GM18867 (cell line): ENCODE measurements at regions not wholly inside any gene's neighbourhood (a gene's known extent, or its start where the extent isn't known, plus 50 kb on each side); places are given as distances from the start of the nearest gene placed in this dataset.
"Not testable (repeated sequence)": the region's sequence is repeated elsewhere in the genome, so short reads cannot be mapped to it uniquely, and the experiment has no call there.

Experiments used
- ATAC-seq: cut with Tn5 transposase; IDR thresholded peaks from one replicate; pipeline ENCODE4 v1.9.1; 2021; ENCODE audit warnings: mild to moderate bottlenecking, moderate library complexity; ENCODE audit not compliant: unreplicated experiment

DNA sequence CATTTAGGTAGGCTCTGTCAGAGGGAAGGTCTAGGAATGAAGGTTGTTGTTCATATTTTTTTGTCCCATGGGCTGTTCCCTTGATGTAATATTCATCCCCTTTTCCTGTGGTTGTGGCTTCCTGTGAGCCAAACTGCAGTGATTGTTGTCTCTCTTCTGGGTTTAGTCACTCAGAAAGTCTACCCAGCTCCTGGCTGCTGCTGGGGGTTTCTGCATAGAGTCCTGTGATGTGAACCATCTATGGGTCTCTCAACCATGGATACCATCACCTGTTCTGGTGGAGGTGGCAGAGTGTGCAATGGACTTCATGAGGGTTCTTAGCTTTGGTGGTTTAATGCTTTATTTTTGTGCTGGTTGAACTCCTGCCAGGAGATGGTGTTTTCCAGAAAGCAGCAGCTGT is 122.8 kb downstream of the ZC4H2 start:
- ATAC-seq = no peak

DNA sequence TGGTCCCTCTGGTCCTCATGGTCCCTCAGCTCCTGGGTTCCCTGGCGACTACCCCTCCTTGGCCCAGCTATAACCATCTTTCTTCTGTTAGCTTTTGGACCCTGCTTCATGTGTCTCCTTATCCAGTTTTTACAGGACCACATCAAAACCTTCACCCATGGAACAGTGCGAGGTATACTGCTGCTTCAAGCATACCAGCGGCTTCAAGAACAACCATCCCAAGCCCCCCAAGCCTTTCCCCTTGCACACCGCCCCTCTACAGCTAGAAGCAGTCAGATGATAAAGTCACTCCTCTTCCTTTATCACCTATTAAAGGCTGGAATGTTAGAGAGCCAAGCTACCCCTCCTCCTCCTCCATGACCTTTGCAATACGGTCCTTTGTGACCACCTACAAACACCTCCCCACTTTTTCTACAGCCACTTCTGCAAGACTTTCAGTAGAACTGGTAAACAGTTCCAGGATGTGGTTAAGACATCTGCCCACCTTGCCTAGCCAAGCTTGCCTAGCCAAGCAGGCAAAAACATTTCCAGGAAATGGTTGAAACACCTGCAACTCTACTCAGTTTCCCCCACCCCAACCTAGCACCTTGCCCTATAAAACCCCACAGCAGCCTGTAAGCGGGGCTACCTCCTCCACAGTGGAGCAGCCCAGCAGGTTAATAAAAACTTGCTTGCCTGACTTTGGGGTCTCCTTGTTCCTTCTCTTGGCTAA is 125.7 kb downstream of the ZC4H2 start:
- ATAC-seq = peak; percentile 70

DNA sequence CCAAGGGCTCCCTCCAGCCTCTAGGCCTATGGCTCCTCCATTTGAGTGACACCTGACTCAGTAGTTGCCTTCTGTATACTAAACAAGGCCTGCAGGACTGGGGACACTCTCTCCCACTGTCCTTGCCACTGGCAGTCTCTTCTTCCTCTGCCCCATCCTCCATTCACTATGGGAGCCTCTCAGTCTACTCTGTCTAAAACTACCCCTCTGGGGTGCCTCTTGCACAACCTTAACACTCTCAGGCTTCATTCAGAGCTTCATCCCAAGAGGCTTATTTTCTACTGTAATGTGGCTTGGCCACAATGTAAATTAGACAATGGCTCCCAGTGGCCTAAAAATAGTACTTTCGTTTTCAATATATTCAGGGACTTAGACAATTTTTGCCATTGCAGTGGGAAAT is 133.0 kb downstream of the ZC4H2 start:
- no peak for ATAC-seq

DNA sequence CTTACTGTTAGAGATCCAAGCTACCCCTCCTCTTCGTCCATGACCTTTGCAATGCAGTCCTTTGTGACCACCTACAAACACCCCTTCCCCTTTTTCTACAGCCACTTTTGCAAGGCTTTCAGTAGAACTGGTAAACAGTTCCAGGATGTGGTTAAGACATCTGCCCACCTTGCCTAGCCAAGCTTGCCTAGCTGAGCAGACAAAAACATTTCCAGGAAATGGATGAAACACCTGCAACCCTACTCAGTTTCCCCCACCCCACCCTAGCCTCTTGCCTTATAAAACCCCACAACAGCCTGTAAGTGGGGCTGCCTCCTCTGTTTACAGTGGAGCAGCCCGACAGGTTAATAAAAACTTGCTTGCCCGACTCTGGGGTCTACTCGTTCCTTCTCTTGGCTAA is 133.8 kb downstream of the ZC4H2 start:
- peak; percentile 81 for ATAC-seq

- no peak for ATAC-seq
These were observed 170.6 kb downstream of the ZC4H2 start for GRCh38 chrX:64805683-64806082.

DNA sequence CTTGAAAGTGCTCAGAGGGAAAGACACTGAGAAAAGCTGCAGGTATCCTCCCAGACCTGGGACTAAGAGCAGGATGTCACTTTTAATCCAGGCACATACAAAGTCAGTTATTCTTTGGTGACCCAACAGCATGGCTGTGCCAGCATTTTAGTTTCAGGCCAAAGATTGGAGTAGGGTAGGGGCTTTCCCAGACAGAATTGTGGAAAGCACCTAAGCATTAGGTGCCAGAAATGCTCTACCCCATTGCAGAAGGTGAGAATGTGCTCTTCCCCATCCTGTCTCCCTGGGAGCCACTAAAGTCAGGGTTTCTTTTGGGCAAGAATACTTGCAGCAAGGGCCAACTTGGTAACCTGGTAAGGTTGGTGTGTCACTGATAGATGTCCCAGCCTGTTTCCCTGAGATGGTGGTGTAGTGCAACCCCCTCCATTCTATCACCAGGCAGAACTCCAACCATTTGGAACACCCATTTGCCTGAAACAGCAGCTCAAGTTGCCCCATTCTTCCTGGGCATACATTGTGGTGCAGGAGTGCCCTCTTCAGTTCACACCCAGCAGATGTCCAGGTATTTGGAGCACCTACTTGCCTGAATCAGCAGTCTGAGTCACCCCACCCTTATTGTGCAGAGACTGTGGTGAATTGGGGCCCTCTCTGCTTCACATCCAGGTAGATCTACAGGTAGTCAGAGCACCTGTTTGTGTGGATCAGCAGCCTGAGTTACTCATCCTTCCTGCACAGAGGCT is 183.5 kb downstream of the ZC4H2 start:
- no peak for ATAC-seq

DNA sequence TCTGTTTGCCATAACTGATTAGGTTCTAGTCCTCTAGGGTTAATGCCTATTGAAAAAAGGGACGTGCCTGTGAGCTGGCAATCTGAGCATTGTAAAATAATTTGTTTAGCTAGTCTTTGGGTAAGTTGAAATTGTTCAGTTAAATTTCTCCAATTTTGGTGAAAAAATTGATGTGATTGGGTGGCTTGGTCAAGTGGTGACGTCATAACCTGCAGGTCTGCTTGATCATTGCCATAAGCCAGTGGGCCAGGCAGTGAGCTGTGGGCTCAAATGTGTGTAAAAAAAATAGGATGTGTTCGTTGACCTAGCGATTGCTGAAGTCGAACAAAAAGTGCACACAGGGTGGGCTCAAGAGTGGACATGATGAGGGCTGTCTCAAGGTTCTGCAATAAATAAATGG is 193.3 kb downstream of the ZC4H2 start:
- no peak for ATAC-seq

- ATAC-seq = no peak
These were observed 218.2 kb downstream of the ZC4H2 start for GRCh38 chrX:64758047-64758446.

- no peak for ATAC-seq
These were observed 236.4 kb downstream of the ZC4H2 start for GRCh38 chrX:64739792-64740378.

- ATAC-seq = no peak
These were observed 277.9 kb downstream of the ZC4H2 start for GRCh38 chrX:64698317-64698716.

DNA sequence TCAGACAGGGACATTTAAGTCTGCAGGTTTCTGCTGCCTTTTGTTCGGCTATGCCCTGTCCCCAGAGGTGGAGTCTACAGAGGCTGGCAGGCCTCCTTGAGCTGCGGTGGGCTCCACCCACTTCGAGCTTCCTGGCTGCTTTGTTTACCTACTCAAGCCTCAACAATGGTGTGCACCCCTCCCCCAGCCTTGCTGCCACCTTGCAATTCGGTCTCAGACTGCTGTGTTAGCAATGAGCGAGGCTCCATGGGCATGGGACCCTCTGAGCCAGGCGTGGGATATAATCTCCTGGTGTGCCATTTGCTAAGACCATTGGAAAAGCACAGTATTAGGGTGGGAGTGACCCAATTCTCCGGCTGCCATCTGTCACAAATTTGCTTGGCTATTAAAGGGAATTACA is 280.9 kb downstream of the ZC4H2 start:
- ATAC-seq = not testable (repeated sequence)

DNA sequence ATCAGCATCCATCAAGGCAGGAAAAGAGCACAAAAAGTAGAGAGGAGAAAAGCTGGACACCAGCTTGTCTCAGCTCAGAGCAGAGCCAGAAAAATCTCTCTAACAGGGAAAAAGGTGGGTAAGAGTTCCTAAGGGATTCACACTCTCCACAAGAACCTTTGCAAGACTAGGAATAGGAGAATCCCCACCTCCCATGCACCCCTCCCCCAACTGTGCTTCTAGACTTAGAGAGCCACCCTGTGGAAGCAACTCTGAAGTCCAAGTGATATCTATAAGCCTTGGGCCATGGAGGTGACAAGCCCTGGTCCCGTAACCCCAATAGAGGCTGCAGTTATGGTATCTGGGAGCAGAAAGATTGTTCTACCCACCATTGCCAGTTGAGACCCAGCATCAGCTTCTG is 267.6 kb upstream of the MTMR8 start:
- ATAC-seq = no peak

GRCh38 chrX:64657229-64657628 is 262.0 kb upstream of the MTMR8 start:
- ATAC-seq = not testable (repeated sequence)

GRCh38 chrX:64642482-64642881 is 247.2 kb upstream of the MTMR8 start:
- ATAC-seq = no peak
